ENCODE measurements at regions not wholly inside any gene's neighbourhood (a gene's known extent, or its start where the extent isn't known, plus 50 kb on each side); places are given as distances from the start of the nearest gene placed in this dataset.

GRCh38 chr7:25853314-25853713, 298.7 kb upstream of the NFE2L3 start:
- peaks cover 26 to 38% (median 34%) of the 10 kb centered on the region in 11 experiments for H3K9me3 ChIP-seq (replicated peaks in 1 of 11)
- no peaks in the 10 kb centered on the region for H3K36me3 ChIP-seq
- H3K4me1 ChIP-seq = peaks cover 8 to 14% (median 13%) of the 10 kb centered on the region in 10 experiments; a peak in 16 of 20 replicates
- no peak for TF ChIP-seq Cebpa-rat (IDR thresholded peaks at IDR 0.05)
- no peak overlapping the region for H3K4me2 ChIP-seq
- H3K27ac ChIP-seq = no peak overlapping the region
- H4K20me1 ChIP-seq = peaks cover 0 to 57% (median 28%) of the 10 kb centered on the region in 11 experiments; a peak in 16 of 22 replicates
- no peak overlapping the region for H3K9ac ChIP-seq
- H3K4me3 ChIP-seq = no peak overlapping the region
- peaks cover 80 to 96% (median 91%) of the 10 kb centered on the region in 11 experiments for H3K27me3 ChIP-seq

GRCh38 chr7:25854059-25854458, 297.9 kb upstream of the NFE2L3 start:
- Histone ChIP-seq H3K4me3 (no peak overlapping the region), H3K4me1 (peaks cover 8 to 14% (median 13%) of the 10 kb centered on the region in 10 experiments; a peak in 16 of 20 replicates), H3K4me2 (no peak overlapping the region), H3K9ac (no peak overlapping the region), H3K27ac (no peak overlapping the region), H3K36me3 (no peaks in the 10 kb centered on the region), H4K20me1 (peaks cover 0 to 64% (median 30%) of the 10 kb centered on the region in 11 experiments; a peak in 16 of 22 replicates), H3K27me3 (peaks cover 88 to 100% (median 99%) of the 10 kb centered on the region in 11 experiments), H3K9me3 (replicated peaks in 1 of 11) (peaks cover 34 to 45% (median 41%) of the 10 kb centered on the region in 11 experiments)
- no peak for TF ChIP-seq Cebpa-rat (IDR thresholded peaks at IDR 0.05)

GRCh38 chr7:25854608-25855497, 297.1 kb upstream of the NFE2L3 start:
- H3K9ac ChIP-seq = no peak overlapping the region
- H3K4me3 ChIP-seq = no peak overlapping the region; a peak in 2 of 20 replicates
- H3K9me3 ChIP-seq (replicated peaks in 1 of 11) = peaks cover 38 to 53% (median 47%) of the 10 kb centered on the region in 11 experiments
- no peaks in the 10 kb centered on the region for H3K36me3 ChIP-seq
- no peak overlapping the region for H3K4me2 ChIP-seq
- TF ChIP-seq Cebpa-rat (IDR thresholded peaks at IDR 0.05) = no peak
- H3K27ac ChIP-seq = no peak overlapping the region
- H4K20me1 ChIP-seq = peaks cover 0 to 70% (median 35%) of the 10 kb centered on the region in 11 experiments; a peak in 16 of 22 replicates
- H3K27me3 ChIP-seq = peaks cover 95 to 100% (median 100%) of the 10 kb centered on the region in 11 experiments
- peaks cover 8 to 14% (median 13%) of the 10 kb centered on the region in 10 experiments; a peak in 16 of 20 replicates for H3K4me1 ChIP-seq

GRCh38 chr7:25855854-25856782, 295.9 kb upstream of the NFE2L3 start:
- peaks cover 38 to 66% (median 48%) of the 10 kb centered on the region in 11 experiments for H3K9me3 ChIP-seq (replicated peaks in 1 of 11)
- no peak overlapping the region for H3K4me3 ChIP-seq
- no peak overlapping the region for H3K4me2 ChIP-seq
- H3K27ac ChIP-seq = no peak overlapping the region
- H3K9ac ChIP-seq = no peak overlapping the region
- peaks cover 8 to 14% (median 13%) of the 10 kb centered on the region in 10 experiments; a peak in 16 of 20 replicates for H3K4me1 ChIP-seq
- no peak for TF ChIP-seq Cebpa-rat (IDR thresholded peaks at IDR 0.05)
- peaks cover 0 to 83% (median 45%) of the 10 kb centered on the region in 11 experiments; a peak in 18 of 22 replicates for H4K20me1 ChIP-seq
- no peaks in the 10 kb centered on the region for H3K36me3 ChIP-seq
- peaks cover 100% of the 10 kb centered on the region in 11 experiments for H3K27me3 ChIP-seq

GRCh38 chr7:25857376-25858067, 294.5 kb upstream of the NFE2L3 start:
- H3K4me2 ChIP-seq = no peak overlapping the region
- TF ChIP-seq Cebpa-rat (IDR thresholded peaks at IDR 0.05) = no peak
- H3K36me3 ChIP-seq = no peaks in the 10 kb centered on the region
- H3K27me3 ChIP-seq = peaks cover 100% of the 10 kb centered on the region in 11 experiments
- peaks cover 0 to 86% (median 41%) of the 10 kb centered on the region in 11 experiments; a peak in 18 of 22 replicates for H4K20me1 ChIP-seq
- H3K9me3 ChIP-seq (replicated peaks in 1 of 11) = peaks cover 43 to 73% (median 56%) of the 10 kb centered on the region in 11 experiments
- no peak overlapping the region for H3K9ac ChIP-seq
- H3K27ac ChIP-seq = no peak overlapping the region
- peaks cover 4 to 6% (median 5%) of the 10 kb centered on the region in 10 experiments; a peak in 16 of 20 replicates for H3K4me1 ChIP-seq
- no peak overlapping the region for H3K4me3 ChIP-seq

GRCh38 chr7:25858200-25858524, 293.8 kb upstream of the NFE2L3 start:
- Histone ChIP-seq H3K36me3 (no peaks in the 10 kb centered on the region), H3K4me3 (no peak overlapping the region), H4K20me1 (peaks cover 0 to 86% (median 40%) of the 10 kb centered on the region in 11 experiments; a peak in 16 of 22 replicates), H3K27me3 (peaks cover 100% of the 10 kb centered on the region in 11 experiments), H3K9me3 (replicated peaks in 1 of 11) (peaks cover 45 to 78% (median 59%) of the 10 kb centered on the region in 11 experiments), H3K27ac (no peak overlapping the region), H3K4me2 (no peak overlapping the region), H3K4me1 (no peaks in the 10 kb centered on the region), H3K9ac (no peak overlapping the region)
- no peak for TF ChIP-seq Cebpa-rat (IDR thresholded peaks at IDR 0.05)

- peak overlapping the region in 1 of 10 experiments; percentile 8; a peak in 2 of 20 replicates for H3K4me3 ChIP-seq
- H3K27ac ChIP-seq = no peak overlapping the region
- H3K4me2 ChIP-seq = no peak overlapping the region
- TF ChIP-seq Cebpa-rat (IDR thresholded peaks at IDR 0.05) = no peak
- H4K20me1 ChIP-seq = peaks cover 0 to 86% (median 34%) of the 10 kb centered on the region in 11 experiments; a peak in 17 of 22 replicates
- H3K4me1 ChIP-seq = no peaks in the 10 kb centered on the region
- no peak overlapping the region for H3K9ac ChIP-seq
- H3K9me3 ChIP-seq (replicated peaks in 1 of 11) = peaks cover 45 to 78% (median 59%) of the 10 kb centered on the region in 11 experiments
- H3K27me3 ChIP-seq = peaks cover 100% of the 10 kb centered on the region in 11 experiments
- H3K36me3 ChIP-seq = no peaks in the 10 kb centered on the region
Measured at GRCh38 chr7:25858525-25859411, 293.2 kb upstream of the NFE2L3 start.

All from BLaER1 treated with 17β-estradiol and CSF1 and Interleukin-3, amounts not matched to agents 10 nM and 100 nM (cell line).